Naive thymus-derived CD4-positive, alpha-beta T cell (primary cell): ENCODE measurements at regions not wholly inside any gene's neighbourhood (a gene's known extent, or its start where the extent isn't known, plus 50 kb on each side); places are given as distances from the start of the nearest gene placed in this dataset.
"Not testable (repeated sequence)": the region's sequence is repeated elsewhere in the genome, so short reads cannot be mapped to it uniquely, and the experiment has no call there.

Experiments
- ATAC-seq: fragments of 150-1000 bp; cut with Tn5 transposase; 2 replicates; pipeline ENCODE4 v1.10.0; 2021; ENCODE audit warnings: mild to moderate bottlenecking, moderate library complexity
- CTCF ChIA-PET: fragments of 350-600 bp; sonication (Branson Sonifier 250); formaldehyde crosslinking; loops from one replicate; lab custom pipeline; 2021; ENCODE audit warnings: antibody characterized with exemption; lab: Charles Lee
- POLR2A ChIA-PET: fragments of 350-600 bp; sonication (Branson Sonifier 250); formaldehyde crosslinking; loops from one replicate; lab custom pipeline; 2021; ENCODE audit warnings: antibody characterized with exemption, inconsistent platforms; lab: Charles Lee
- DNase-seq, 9 donors: peaks; one replicate each; pipeline versions ENCODE4 v3.0.0 to v3.0.0-alpha.2; 2020 to 2022; ENCODE audit warnings: mixed read lengths in 1 of 9
- H3K27ac ChIP-seq: one replicate; pipeline ENCODE4 v1.7.0; 2013; ENCODE audit warnings: mild to moderate bottlenecking, low read depth, low read length, moderate library complexity
- H3K27me3 ChIP-seq, 2 donors: one replicate each; pipeline ENCODE4 v1.7.0; 2013; ENCODE audit warnings: low read length in 2 of 2, mild to moderate bottlenecking in 2 of 2, moderate library complexity in 2 of 2; ENCODE audit not compliant: control insufficient read depth in 2 of 2, insufficient read depth in 2 of 2
- H3K36me3 ChIP-seq, 3 experiments: 1 replicate in 2 of 3; 2 replicates in 1 of 3; pipeline ENCODE4 v1.7.0; 2013; ENCODE audit warnings: low read length in 3 of 3, mild to moderate bottlenecking in 3 of 3, moderate library complexity in 1 of 3; ENCODE audit not compliant: insufficient read depth in 3 of 3, control insufficient read depth in 2 of 3
- H3K4me1 ChIP-seq, 2 donors: one replicate each; pipeline ENCODE4 v1.7.0; 2013; ENCODE audit warnings: low read length in 2 of 2, mild to moderate bottlenecking in 2 of 2, moderate library complexity in 1 of 2; ENCODE audit not compliant: control insufficient read depth in 2 of 2, insufficient read depth in 2 of 2
- H3K4me3 ChIP-seq: 2 replicates; pipeline ENCODE4 v1.7.0; 2013; ENCODE audit warnings: mild to moderate bottlenecking, low read length
- H3K9me3 ChIP-seq, 3 experiments: 1 replicate in 2 of 3; 2 replicates in 1 of 3; pipeline ENCODE4 v1.7.0; 2013; ENCODE audit warnings: low read length in 3 of 3; ENCODE audit not compliant: control insufficient read depth in 2 of 3
- H3K27ac Mint-ChIP-seq, 9 donors: one replicate each; pipeline ENCODE4 v1.8.0; 2020 to 2022; ENCODE audit warnings: mixed read lengths in 9 of 9, mild to moderate bottlenecking in 8 of 9, moderate library complexity in 5 of 9, inconsistent platforms in 2 of 9
- H3K27me3 Mint-ChIP-seq, 5 donors: one replicate each; pipeline ENCODE4 v1.8.0; 2021 to 2022; ENCODE audit warnings: mixed read lengths in 5 of 5, mild to moderate bottlenecking in 1 of 5
- H3K36me3 Mint-ChIP-seq, 5 donors: one replicate each; pipeline ENCODE4 v1.8.0; 2020 to 2022; ENCODE audit warnings: mixed read lengths in 5 of 5, mild to moderate bottlenecking in 3 of 5, inconsistent platforms in 1 of 5
- H3K4me1 Mint-ChIP-seq, 7 donors: one replicate each; pipeline ENCODE4 v1.8.0; 2020 to 2022; ENCODE audit warnings: mixed read lengths in 7 of 7, mild to moderate bottlenecking in 3 of 7, inconsistent platforms in 1 of 7
- H3K4me3 Mint-ChIP-seq, 10 donors: one replicate each; pipeline ENCODE4 v1.8.0; 2020 to 2022; ENCODE audit warnings: mild to moderate bottlenecking in 10 of 10, mixed read lengths in 10 of 10, moderate library complexity in 6 of 10, inconsistent platforms in 2 of 10
- H3K9me3 Mint-ChIP-seq, 11 donors: one replicate each; pipeline ENCODE4 v1.8.0; 2020 to 2022; ENCODE audit warnings: mixed read lengths in 11 of 11, mild to moderate bottlenecking in 4 of 11, inconsistent platforms in 1 of 11, moderate library complexity in 1 of 11
- intact Hi-C, 2 donors: fragments of 100-400 bp; cut with micrococcal nuclease; formaldehyde crosslinking; loops; one replicate each; pipeline ENCODE4 v1.15.1; 2023

DNA sequence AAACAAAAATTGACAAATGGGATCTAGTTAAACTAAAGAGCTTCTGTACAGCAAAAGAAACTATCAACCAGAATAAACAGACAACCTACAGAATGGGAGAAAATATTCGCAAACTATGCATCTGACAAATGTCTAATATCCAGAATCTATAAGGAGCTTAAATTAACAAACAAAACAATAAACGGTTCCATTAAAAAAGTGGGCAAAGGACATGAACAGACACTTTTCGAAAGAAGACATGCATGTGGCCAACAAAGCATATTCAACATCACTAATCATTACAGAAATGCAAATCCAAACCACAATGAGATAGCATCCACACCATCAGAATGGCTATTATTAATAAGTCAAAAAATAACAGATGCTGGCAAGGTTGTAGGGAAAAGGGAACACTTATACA is 50.5 kb upstream of the MED13L start:
- DNase-seq, H3K27ac ChIP-seq, H3K36me3 ChIP-seq, CTCF ChIA-PET, intact Hi-C loops, H3K27me3 ChIP-seq, H3K9me3 ChIP-seq, H3K4me3 ChIP-seq, POLR2A ChIA-PET, H3K9me3 Mint-ChIP-seq, H3K27me3 Mint-ChIP-seq, ATAC-seq, H3K4me3 Mint-ChIP-seq: not testable (repeated sequence)
- Mint-ChIP-seq H3K27ac (peak overlapping the region in 2 of 9 donors; percentile 0 to 5), H3K36me3 (peaks cover 0 to 17% (median 4%) of the 10 kb centered on the region in 5 donors), H3K4me1 (peaks cover 12 to 34% (median 26%) of the 10 kb centered on the region in 7 donors)
- H3K4me1 ChIP-seq = peaks cover 0 to 21% of the 10 kb centered on the region in 2 donors

DNA sequence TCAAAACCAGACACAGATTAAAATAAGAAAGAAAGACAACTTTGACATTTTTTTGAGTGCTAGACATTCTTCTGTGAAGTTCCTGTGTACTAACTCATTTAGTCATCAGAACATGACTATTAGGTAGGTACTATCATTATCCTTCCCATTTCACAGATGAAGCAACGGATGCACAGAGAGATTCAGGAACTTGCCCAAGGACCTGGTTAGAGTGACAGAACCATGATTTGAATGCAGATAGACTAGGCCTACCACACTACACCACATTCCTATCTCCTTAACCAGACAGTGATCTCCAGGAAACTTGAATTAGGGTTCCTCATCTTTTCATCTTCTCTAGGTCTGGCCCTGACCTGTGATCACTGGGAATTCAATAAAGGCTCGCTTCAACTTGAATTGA is 54.4 kb upstream of the MED13L start:
- CTCF ChIA-PET = interaction anchor here (0.7 kb wide), 2 partner anchors 85 to 266 kb away, joined by 3 read pairs; no protein-coding TSS in a partner anchor
- intact Hi-C loops = no loop called here
- peaks cover 0 to 6% (median 0%) of the 10 kb centered on the region in 11 donors for H3K9me3 Mint-ChIP-seq

DNA sequence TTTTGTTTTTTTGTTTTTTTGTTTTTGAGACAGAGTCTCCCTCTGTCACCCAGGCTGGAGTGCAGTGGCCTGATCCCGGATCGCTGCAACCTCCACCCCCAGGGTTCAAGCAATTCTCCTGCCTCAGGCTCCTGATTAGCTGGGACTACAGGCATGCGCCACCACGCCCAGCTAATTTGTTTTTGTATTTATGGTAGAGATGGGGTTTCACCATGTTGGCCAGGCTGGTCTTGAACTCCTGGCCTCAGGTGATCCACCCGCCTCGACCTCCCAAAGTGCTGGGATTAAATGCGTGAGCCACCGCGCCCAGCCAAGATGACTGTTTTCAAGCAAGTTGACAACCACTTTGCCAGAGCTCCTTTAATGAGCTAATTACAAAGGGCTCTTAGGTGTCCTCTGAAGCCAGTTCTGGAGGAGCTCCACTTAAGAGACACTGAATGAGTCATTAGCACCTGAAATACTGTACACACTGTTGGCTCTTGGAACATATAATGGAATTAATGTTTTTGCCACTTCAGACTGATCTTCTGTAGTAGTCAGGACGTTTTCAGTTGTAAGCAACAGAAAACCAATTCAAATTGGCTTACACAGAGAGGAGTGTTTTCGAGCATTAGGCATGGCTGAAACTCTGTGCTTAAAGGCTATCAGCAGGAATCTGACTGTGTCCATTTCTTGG is 55.4 kb upstream of the MED13L start:
- Mint-ChIP-seq H3K27ac (no peak overlapping the region), H3K36me3 (peaks cover 0 to 2% (median 0%) of the 10 kb centered on the region in 5 donors), H3K4me3 (no peak overlapping the region), H3K4me1 (peaks cover 0 to 4% (median 0%) of the 10 kb centered on the region in 7 donors), H3K27me3 (peaks cover 0 to 4% (median 0%) of the 10 kb centered on the region in 5 donors), H3K9me3 (peaks cover 0 to 4% (median 0%) of the 10 kb centered on the region in 11 donors)
- Histone ChIP-seq H3K4me3 (no peak overlapping the region), H3K36me3 (no peaks in the 10 kb centered on the region), H3K27ac (no peak overlapping the region), H3K9me3 (no peaks in the 10 kb centered on the region), H3K4me1 (no peaks in the 10 kb centered on the region), H3K27me3 (no peaks in the 10 kb centered on the region)
- DNase-seq (no peak), ATAC-seq (no peak)
- intact Hi-C loops = no loop called here
- CTCF ChIA-PET = interaction anchor here (0.7 kb wide), 1 partner anchor 267 kb away, joined by 3 read pairs; no protein-coding TSS in a partner anchor
- POLR2A ChIA-PET = no interaction called here

More for the DNA sequence above, 54.4 kb upstream of the MED13L start:
- peaks cover 0 to 2% (median 0%) of the 10 kb centered on the region in 7 donors for H3K4me1 Mint-ChIP-seq
- no peak overlapping the region for H3K27ac Mint-ChIP-seq
- DNase-seq (no peak), ATAC-seq (no peak)
- no peaks in the 10 kb centered on the region for H3K27me3 ChIP-seq
- peaks cover 0 to 4% (median 0%) of the 10 kb centered on the region in 5 donors for H3K27me3 Mint-ChIP-seq
- POLR2A ChIA-PET = no interaction called here
- peaks cover 0 to 5% (median 4%) of the 10 kb centered on the region in 5 donors for H3K36me3 Mint-ChIP-seq
- no peak overlapping the region for H3K27ac ChIP-seq
- H3K4me1 ChIP-seq = no peaks in the 10 kb centered on the region
- H3K4me3 Mint-ChIP-seq = no peak overlapping the region
- H3K36me3 ChIP-seq = no peaks in the 10 kb centered on the region
- no peaks in the 10 kb centered on the region for H3K9me3 ChIP-seq
- no peak overlapping the region for H3K4me3 ChIP-seq

DNA sequence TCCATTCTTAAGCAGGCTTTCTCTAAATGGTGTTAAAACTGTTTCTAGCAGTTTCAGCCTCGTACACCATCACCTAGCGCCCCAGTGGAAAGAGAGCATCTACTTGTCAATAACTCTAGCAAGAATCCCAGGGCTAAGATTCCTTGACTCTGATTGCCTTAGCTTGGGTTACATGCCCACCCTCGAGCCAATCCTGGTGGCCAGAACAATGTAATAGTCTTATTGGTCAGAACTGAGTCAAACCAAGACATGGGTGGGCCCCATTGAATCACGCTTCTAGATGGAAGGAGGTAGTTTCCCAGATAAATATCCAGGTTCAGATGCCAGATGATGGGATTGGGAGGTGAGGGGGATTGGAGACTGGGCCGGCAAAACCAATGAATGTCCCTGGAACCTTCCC is 55.9 kb upstream of the MED13L start:
- POLR2A ChIA-PET = no interaction called here
- CTCF ChIA-PET = no interaction called here
- DNase-seq (no peak), ATAC-seq (no peak)
- no peak overlapping the region for H3K4me3 ChIP-seq
- intact Hi-C loops = no loop called here
- H3K27me3 Mint-ChIP-seq = peaks cover 0 to 4% (median 0%) of the 10 kb centered on the region in 5 donors
- peaks cover 0 to 4% (median 0%) of the 10 kb centered on the region in 7 donors for H3K4me1 Mint-ChIP-seq
- H3K36me3 ChIP-seq = no peaks in the 10 kb centered on the region
- no peak overlapping the region for H3K27ac ChIP-seq
- H3K9me3 ChIP-seq = no peaks in the 10 kb centered on the region
- no peak overlapping the region for H3K27ac Mint-ChIP-seq
- no peaks in the 10 kb centered on the region for H3K27me3 ChIP-seq
- no peak overlapping the region for H3K4me3 Mint-ChIP-seq
- no peaks in the 10 kb centered on the region for H3K4me1 ChIP-seq
- H3K9me3 Mint-ChIP-seq = peaks cover 0 to 2% (median 0%) of the 10 kb centered on the region in 11 donors
- peaks cover 0 to 2% (median 0%) of the 10 kb centered on the region in 5 donors for H3K36me3 Mint-ChIP-seq

DNA sequence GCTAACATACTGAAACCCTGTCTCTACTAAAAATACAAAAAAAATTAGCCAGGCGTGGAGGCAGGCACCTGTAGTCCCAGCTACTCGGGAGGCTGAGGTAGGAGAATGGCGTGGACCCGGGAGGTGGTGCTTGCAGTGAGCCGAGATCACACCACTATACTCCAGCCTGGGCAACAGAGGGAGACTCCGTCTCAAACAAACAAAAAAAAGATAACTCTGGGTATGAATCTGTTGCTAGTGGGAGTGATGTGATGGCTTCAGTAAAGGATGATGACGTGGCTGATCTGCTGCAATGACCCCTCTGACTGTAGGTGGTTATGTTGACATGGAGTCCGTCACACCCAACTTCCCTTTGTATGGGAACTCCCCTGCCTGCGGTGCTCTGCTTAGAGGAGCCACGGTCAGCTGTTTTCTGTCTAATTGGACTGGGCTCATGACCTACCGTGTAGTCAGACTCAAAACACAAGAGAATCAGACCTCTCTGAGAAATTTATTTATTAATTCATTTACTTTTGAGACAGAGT is 59.1 kb upstream of the MED13L start:
- no peak for DNase-seq
- Mint-ChIP-seq H3K4me1 (peaks cover 0 to 4% (median 0%) of the 10 kb centered on the region in 7 donors), H3K27me3 (peaks cover 0 to 4% (median 0%) of the 10 kb centered on the region in 5 donors), H3K4me3 (no peak overlapping the region), H3K27ac (no peak overlapping the region), H3K36me3 (peaks cover 0 to 2% (median 0%) of the 10 kb centered on the region in 5 donors), H3K9me3 (peaks cover 0 to 2% (median 0%) of the 10 kb centered on the region in 11 donors)
- intact Hi-C loops = no loop called here
- Histone ChIP-seq H3K27ac (no peak overlapping the region), H3K27me3 (no peaks in the 10 kb centered on the region), H3K9me3 (no peaks in the 10 kb centered on the region), H3K4me1 (no peaks in the 10 kb centered on the region), H3K4me3 (no peak overlapping the region), H3K36me3 (no peaks in the 10 kb centered on the region)
- ATAC-seq = peak; percentile 93
- POLR2A ChIA-PET = no interaction called here
- CTCF ChIA-PET = no interaction called here

DNA sequence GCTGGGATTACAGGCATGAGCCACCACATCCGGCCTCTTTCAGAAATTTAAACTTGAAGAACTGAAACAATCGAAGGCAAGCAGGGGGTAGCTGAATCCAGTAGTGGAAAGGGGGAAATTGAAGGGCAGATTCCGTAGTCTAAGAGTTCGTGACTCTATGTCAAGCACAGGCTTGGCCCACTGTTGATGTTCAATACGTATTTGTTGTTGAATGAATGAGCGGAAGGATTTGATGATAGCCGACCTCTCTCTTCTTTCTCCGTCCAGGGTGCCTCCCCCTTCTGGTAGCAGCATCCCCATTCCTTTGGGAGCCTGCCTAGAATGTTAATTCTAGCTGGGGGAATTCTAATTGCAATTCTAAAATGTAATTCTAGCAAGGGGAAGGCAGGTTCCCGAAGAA is 59.8 kb upstream of the MED13L start:
- Histone ChIP-seq H3K27ac (no peak overlapping the region), H3K27me3 (no peaks in the 10 kb centered on the region), H3K9me3 (no peaks in the 10 kb centered on the region), H3K4me1 (no peaks in the 10 kb centered on the region), H3K4me3 (no peak overlapping the region), H3K36me3 (no peaks in the 10 kb centered on the region)
- Mint-ChIP-seq H3K9me3 (peaks cover 0 to 6% (median 0%) of the 10 kb centered on the region in 11 donors), H3K27me3 (peaks cover 0 to 4% (median 0%) of the 10 kb centered on the region in 5 donors), H3K4me3 (no peak overlapping the region), H3K36me3 (peaks cover 0 to 2% (median 0%) of the 10 kb centered on the region in 5 donors), H3K4me1 (peaks cover 0 to 4% (median 0%) of the 10 kb centered on the region in 7 donors), H3K27ac (no peak overlapping the region)
- ChIA-PET POLR2A (no interaction called here), CTCF (no interaction called here)
- no peak for DNase-seq
- no peak for ATAC-seq
- intact Hi-C loops = no loop called here
